ENCODE measurements at regions not wholly inside any gene's neighbourhood (a gene's known extent, or its start where the extent isn't known, plus 50 kb on each side); places are given as distances from the start of the nearest gene placed in this dataset.

DNA sequence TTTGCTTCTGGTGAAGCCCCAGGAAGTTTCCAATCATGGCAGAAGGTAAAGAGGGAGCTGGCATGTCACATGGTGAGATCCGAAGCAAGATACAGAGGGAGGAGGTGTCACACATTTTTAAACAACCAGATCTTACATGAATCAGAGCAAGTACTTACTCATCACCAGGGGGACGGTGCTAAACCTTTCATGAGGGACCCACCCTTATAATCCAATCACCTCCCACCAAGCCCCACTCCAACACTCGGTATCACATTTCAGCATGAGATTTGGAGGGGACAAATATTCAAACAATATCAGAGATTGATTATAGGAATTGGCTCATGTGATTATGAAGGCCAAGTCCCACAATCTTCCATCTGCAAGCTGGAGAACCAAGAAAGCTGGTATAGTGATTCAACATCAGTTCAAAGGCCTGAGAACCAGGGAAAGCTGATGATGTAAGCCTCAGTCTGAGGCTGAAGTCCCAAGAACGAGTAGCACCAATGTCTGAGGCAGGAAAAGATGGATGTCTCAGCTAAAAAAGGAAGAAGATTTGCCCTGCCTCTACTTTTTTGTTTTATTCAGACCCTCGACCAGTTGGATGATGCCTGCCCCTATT is 58.6 kb upstream of the WDFY2 start:
- Histone ChIP-seq H3K27me3 (replicated peaks) (no peaks in the 10 kb centered on the region), H3K27ac (no peak overlapping the region), H3K36me3 (replicated peaks) (no peaks in the 10 kb centered on the region), H3K4me3 (ENCODE audit: low read depth, low read length) (no peak overlapping the region)
- in situ Hi-C loops (cut with HindIII; ENCODE audit: low pct_ligation_motif_present, low sequenced_read_pairs), result no loop called here
- TF ChIP-seq, protein P1, sequence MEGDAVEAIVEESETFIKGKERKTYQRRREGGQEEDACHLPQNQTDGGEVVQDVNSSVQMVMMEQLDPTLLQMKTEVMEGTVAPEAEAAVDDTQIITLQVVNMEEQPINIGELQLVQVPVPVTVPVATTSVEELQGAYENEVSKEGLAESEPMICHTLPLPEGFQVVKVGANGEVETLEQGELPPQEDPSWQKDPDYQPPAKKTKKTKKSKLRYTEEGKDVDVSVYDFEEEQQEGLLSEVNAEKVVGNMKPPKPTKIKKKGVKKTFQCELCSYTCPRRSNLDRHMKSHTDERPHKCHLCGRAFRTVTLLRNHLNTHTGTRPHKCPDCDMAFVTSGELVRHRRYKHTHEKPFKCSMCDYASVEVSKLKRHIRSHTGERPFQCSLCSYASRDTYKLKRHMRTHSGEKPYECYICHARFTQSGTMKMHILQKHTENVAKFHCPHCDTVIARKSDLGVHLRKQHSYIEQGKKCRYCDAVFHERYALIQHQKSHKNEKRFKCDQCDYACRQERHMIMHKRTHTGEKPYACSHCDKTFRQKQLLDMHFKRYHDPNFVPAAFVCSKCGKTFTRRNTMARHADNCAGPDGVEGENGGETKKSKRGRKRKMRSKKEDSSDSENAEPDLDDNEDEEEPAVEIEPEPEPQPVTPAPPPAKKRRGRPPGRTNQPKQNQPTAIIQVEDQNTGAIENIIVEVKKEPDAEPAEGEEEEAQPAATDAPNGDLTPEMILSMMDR (IDR thresholded peaks at IDR 0.05; ENCODE audit: low read depth, low read length, missing control alignments), result no peak
- peak; percentile 32 for DNase-seq

DNA sequence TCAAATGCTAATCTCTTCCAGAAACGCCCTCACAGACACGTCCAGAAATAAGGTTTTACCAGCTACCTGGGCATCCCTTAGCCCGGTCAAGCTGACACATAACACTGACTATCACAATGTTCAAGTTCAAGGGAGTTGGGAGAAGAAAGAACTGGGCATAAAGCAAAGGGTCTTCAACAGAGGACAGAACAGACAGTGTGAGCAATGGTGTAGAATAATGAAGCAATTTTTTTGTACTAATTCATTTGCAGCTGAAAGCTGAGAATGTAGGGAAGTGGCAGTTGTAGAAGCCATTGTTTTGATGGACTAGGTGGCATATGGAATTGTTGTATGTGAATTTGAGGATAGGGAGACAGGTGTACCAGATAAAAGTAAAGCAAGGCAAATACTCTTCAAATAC is 58.1 kb upstream of the WDFY2 start:
- Histone ChIP-seq H3K27me3 (replicated peaks) (no peaks in the 10 kb centered on the region), H3K27ac (no peak overlapping the region), H3K36me3 (replicated peaks) (no peaks in the 10 kb centered on the region), H3K4me3 (ENCODE audit: low read depth, low read length) (no peak overlapping the region)
- TF ChIP-seq, protein P1 (IDR thresholded peaks at IDR 0.05; ENCODE audit: low read depth, low read length, missing control alignments), result no peak
- in situ Hi-C loops (cut with HindIII; ENCODE audit: low pct_ligation_motif_present, low sequenced_read_pairs), result no loop called here
- no peak for DNase-seq

DNA sequence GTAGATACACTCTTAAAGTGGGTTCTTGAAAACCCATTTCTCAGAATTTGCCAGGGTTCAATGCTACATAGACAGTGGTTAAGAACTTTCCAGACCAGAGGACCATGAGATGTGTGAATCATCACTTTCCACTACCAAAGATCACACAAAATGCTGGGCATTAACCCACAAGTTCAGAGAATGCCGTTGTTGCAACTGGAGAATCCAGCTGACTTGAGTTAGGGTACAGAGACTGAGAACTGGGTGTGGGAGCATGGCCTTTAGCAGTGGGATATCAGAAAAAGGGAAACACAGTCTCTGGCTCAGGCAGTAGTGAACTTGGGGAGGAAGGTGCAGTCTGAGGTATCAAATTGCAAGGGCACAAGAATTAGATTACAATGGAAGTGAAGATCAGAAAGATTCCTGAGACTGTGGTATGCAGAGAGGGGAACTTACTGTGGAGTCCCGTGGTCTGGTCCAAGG is 51.5 kb upstream of the WDFY2 start:
- H3K27ac ChIP-seq, result no peak overlapping the region
- no peak overlapping the region for H3K4me3 ChIP-seq (ENCODE audit: low read depth, low read length)
- H3K36me3 ChIP-seq (replicated peaks), result no peaks in the 10 kb centered on the region
- in situ Hi-C loops (cut with HindIII; ENCODE audit: low pct_ligation_motif_present, low sequenced_read_pairs), result no loop called here
- TF ChIP-seq, protein P1 (IDR thresholded peaks at IDR 0.05; ENCODE audit: low read depth, low read length, missing control alignments), result no peak
- H3K27me3 ChIP-seq (replicated peaks), result no peaks in the 10 kb centered on the region
- no peak for DNase-seq

DNA sequence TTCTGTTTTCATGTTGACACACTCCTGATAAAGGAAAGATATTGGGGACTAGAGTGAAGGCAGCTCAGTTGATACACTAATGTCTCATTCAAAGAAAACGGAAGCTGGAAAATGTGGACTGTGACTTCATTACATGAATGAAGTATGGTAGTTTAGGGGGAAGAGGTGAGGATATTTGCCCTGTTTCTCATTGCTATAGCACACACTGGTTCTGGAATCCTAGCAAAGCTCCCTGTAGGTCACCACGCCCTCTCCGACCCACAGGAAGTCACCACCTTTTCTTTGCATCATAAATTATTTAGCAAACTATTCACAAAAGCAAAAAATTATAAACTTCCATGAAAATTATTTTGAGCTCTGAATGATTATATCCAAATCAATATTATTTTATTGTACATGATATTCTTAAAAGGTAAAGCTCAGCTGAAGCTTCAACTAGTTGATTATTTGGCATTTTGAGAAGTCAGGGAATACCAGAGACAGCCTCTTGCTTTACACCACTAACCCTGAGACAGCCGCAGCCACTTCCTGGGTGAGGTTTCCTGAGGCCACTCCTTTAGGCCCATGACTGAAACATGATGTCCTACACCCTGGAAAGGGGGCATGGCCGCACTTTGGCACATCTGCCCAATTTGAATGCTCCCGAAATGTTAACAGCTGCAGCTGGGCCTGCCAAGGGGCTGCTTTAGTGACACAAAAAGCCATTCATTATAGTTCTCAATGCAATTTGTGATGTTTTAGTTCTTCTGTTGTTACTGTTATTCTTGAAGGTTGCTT is 50.0 kb upstream of the WDFY2 start:
- no peak overlapping the region for H3K4me3 ChIP-seq (ENCODE audit: low read depth, low read length)
- no peaks in the 10 kb centered on the region for H3K27me3 ChIP-seq (replicated peaks)
- no peaks in the 10 kb centered on the region for H3K36me3 ChIP-seq (replicated peaks)
- in situ Hi-C loops (cut with HindIII; ENCODE audit: low pct_ligation_motif_present, low sequenced_read_pairs), result no loop called here
- TF ChIP-seq, protein P1 (IDR thresholded peaks at IDR 0.05; ENCODE audit: low read depth, low read length, missing control alignments), result no peak
- H3K27ac ChIP-seq, result no peak overlapping the region
- no peak for DNase-seq

Measured in brain microvascular endothelial cell (primary cell).